Trophoblast cell (in vitro differentiated cells and primary cell): ENCODE measurements at regions not wholly inside any gene's neighbourhood (a gene's known extent, or its start where the extent isn't known, plus 50 kb on each side); places are given as distances from the start of the nearest gene placed in this dataset.

Experiments
- DNase-seq, 2 donors: peaks; one replicate each; pipeline ENCODE4 v3.0.0-alpha.2; 2016
- H2AFZ ChIP-seq: 2 replicates; pipeline ENCODE4 v1.6.1; 2013; ENCODE audit warnings: low read length, moderate library complexity, mild to moderate bottlenecking; ENCODE audit not compliant: insufficient read depth, poor library complexity
- H2AK5ac ChIP-seq: 2 replicates; pipeline ENCODE4 v1.6.1; 2013; ENCODE audit warnings: mild to moderate bottlenecking, low read length
- H2BK120ac ChIP-seq: 2 replicates; pipeline ENCODE4 v1.6.1; 2013; ENCODE audit warnings: low read length, mild to moderate bottlenecking, moderate library complexity; ENCODE audit not compliant: insufficient read depth, poor library complexity
- H2BK12ac ChIP-seq: 2 replicates; pipeline ENCODE4 v1.6.1; 2013; ENCODE audit warnings: mild to moderate bottlenecking, low read length, moderate library complexity
- H2BK5ac ChIP-seq: 2 replicates; pipeline ENCODE4 v1.6.1; 2013; ENCODE audit warnings: low read length, low read depth, moderate library complexity, mild to moderate bottlenecking; ENCODE audit not compliant: poor library complexity
- H3K14ac ChIP-seq: 2 replicates; pipeline ENCODE4 v1.6.1; 2013; ENCODE audit warnings: mild to moderate bottlenecking, low read length
- H3K18ac ChIP-seq: 2 replicates; pipeline ENCODE4 v1.6.1; 2013; ENCODE audit warnings: mild to moderate bottlenecking, low read length
- H3K23ac ChIP-seq: 2 replicates; pipeline ENCODE4 v1.6.1; 2013; ENCODE audit warnings: low read length
- H3K27ac ChIP-seq: 2 replicates; pipeline ENCODE4 v1.5.1; 2013; ENCODE audit warnings: low read depth, mild to moderate bottlenecking, inconsistent platforms, low read length, moderate library complexity
- H3K27me3 ChIP-seq: 2 replicates; pipeline ENCODE4 v1.6.1; 2013; ENCODE audit warnings: inconsistent platforms, mild to moderate bottlenecking, low read length, moderate library complexity; ENCODE audit not compliant: insufficient read depth
- H3K36me3 ChIP-seq, 2 experiments: 1 replicate in 1 of 2; 2 replicates in 1 of 2; pipeline ENCODE4 v1.6.1; 2013; ENCODE audit warnings: low read length in 2 of 2, mild to moderate bottlenecking in 2 of 2, moderate library complexity in 1 of 2; ENCODE audit not compliant: insufficient read depth in 2 of 2, control insufficient read depth in 1 of 2
- H3K4ac ChIP-seq: 2 replicates; pipeline ENCODE4 v1.6.1; 2013; ENCODE audit warnings: low read depth, mild to moderate bottlenecking, low read length, moderate library complexity
- H3K4me1 ChIP-seq, 2 experiments: 1 replicate in 1 of 2; 2 replicates in 1 of 2; pipeline ENCODE4 v1.6.1; 2013; ENCODE audit warnings: low read length in 2 of 2, mild to moderate bottlenecking in 2 of 2, moderate library complexity in 1 of 2; ENCODE audit not compliant: insufficient read depth in 2 of 2, control insufficient read depth in 1 of 2
- H3K4me2 ChIP-seq: 2 replicates; pipeline ENCODE4 v1.6.1; 2013; ENCODE audit warnings: inconsistent platforms, mild to moderate bottlenecking, low read length, moderate library complexity
- H3K4me3 ChIP-seq: 2 replicates; pipeline ENCODE4 v1.5.1; 2013; ENCODE audit warnings: mild to moderate bottlenecking, low read depth, low read length, inconsistent platforms
- H3K79me1 ChIP-seq: one replicate; pipeline ENCODE4 v1.6.1; 2013; ENCODE audit warnings: low read length
- H3K79me2 ChIP-seq: 2 replicates; pipeline ENCODE4 v1.6.1; 2013; ENCODE audit warnings: low read length, mild to moderate bottlenecking; ENCODE audit not compliant: control insufficient read depth, insufficient read depth, poor library complexity
- H3K9ac ChIP-seq: 2 replicates; pipeline ENCODE4 v1.6.1; 2013; ENCODE audit warnings: mild to moderate bottlenecking, low read length
- H3K9me3 ChIP-seq: 2 replicates; pipeline ENCODE4 v1.6.1; 2013; ENCODE audit warnings: low read depth, mild to moderate bottlenecking, control low read depth, inconsistent platforms, low read length; ENCODE audit not compliant: insufficient read depth
- H4K12ac ChIP-seq: 2 replicates; pipeline ENCODE4 v1.6.1; 2013; ENCODE audit warnings: low read depth, mild to moderate bottlenecking, low read length, moderate library complexity
- H4K8ac ChIP-seq: 2 replicates; pipeline ENCODE4 v1.6.1; 2013; ENCODE audit warnings: low read depth, mild to moderate bottlenecking, low read length, moderate library complexity
- H4K91ac ChIP-seq: one replicate; pipeline ENCODE4 v1.6.1; 2013; ENCODE audit warnings: low read depth, mild to moderate bottlenecking, low read length, moderate library complexity
- WGBS: extraction: QIAGEN DNeasy Blood & Tissue Kit; methylation state at CpG from one replicate; pipeline ENCODE4 v1.1.7; 2013; ENCODE audit warnings: missing lambda C conversion rate; ENCODE audit not compliant: insufficient read length, insufficient coverage; ENCODE audit errors: extremely low coverage; 5-methylcytosine and 5-hydroxymethylcytosine counted together

GRCh38 chr3:103909395-103909794 lies 1457.3 kb upstream of the ALCAM start:
- Histone ChIP-seq H3K4me2 (no peak overlapping the region), H3K36me3 (no peaks in the 10 kb centered on the region), H3K4ac (no peak overlapping the region), H4K12ac (no peak overlapping the region), H2AK5ac (no peak overlapping the region), H2BK5ac (no peak overlapping the region), H3K27ac (no peak overlapping the region), H4K91ac (no peak overlapping the region), H3K4me3 (no peak overlapping the region), H3K4me1 (no peaks in the 10 kb centered on the region), H2BK120ac (no peak overlapping the region), H3K9me3 (no peaks in the 10 kb centered on the region), H4K8ac (no peak overlapping the region), H2BK12ac (no peak overlapping the region), H3K23ac (no peak overlapping the region), H3K79me2 (no peaks in the 10 kb centered on the region), H3K27me3 (no peaks in the 10 kb centered on the region), H3K18ac (no peak overlapping the region), H2AFZ (no peak overlapping the region), H3K79me1 (no peaks in the 10 kb centered on the region), H3K14ac (no peak overlapping the region), H3K9ac (no peak overlapping the region)
- DNase-seq, result no peak
- WGBS, result no CpG with 5 or more reads among the region's 1 CpG

GRCh38 chr3:103918336-103918735 lies 1448.4 kb upstream of the ALCAM start:
- Histone ChIP-seq H4K91ac (no peak overlapping the region), H3K9ac (no peak overlapping the region), H2BK120ac (no peak overlapping the region), H3K18ac (no peak overlapping the region), H3K79me1 (no peaks in the 10 kb centered on the region), H3K36me3 (no peaks in the 10 kb centered on the region), H2BK5ac (no peak overlapping the region), H2BK12ac (no peak overlapping the region), H2AFZ (no peak overlapping the region), H3K9me3 (no peaks in the 10 kb centered on the region), H3K4ac (no peak overlapping the region), H2AK5ac (no peak overlapping the region), H3K4me1 (no peaks in the 10 kb centered on the region), H3K14ac (no peak overlapping the region), H3K23ac (no peak overlapping the region), H3K4me2 (no peak overlapping the region), H4K12ac (no peak overlapping the region), H3K4me3 (no peak overlapping the region), H3K27ac (no peak overlapping the region), H4K8ac (no peak overlapping the region), H3K27me3 (no peaks in the 10 kb centered on the region), H3K79me2 (no peaks in the 10 kb centered on the region)
- no peak for DNase-seq

- Histone ChIP-seq H3K14ac (no peak overlapping the region), H3K4me2 (no peak overlapping the region), H2AFZ (no peak overlapping the region), H2BK5ac (no peak overlapping the region), H3K79me2 (no peaks in the 10 kb centered on the region), H4K8ac (no peak overlapping the region), H3K36me3 (no peaks in the 10 kb centered on the region), H3K79me1 (no peaks in the 10 kb centered on the region), H2BK120ac (no peak overlapping the region), H3K4me1 (no peaks in the 10 kb centered on the region), H3K27me3 (no peaks in the 10 kb centered on the region), H2AK5ac (no peak overlapping the region), H4K91ac (no peak overlapping the region), H3K27ac (no peak overlapping the region), H3K4ac (no peak overlapping the region), H3K4me3 (no peak overlapping the region), H3K23ac (no peak overlapping the region), H3K18ac (no peak overlapping the region), H4K12ac (no peak overlapping the region), H3K9me3 (no peaks in the 10 kb centered on the region), H2BK12ac (no peak overlapping the region), H3K9ac (no peak overlapping the region)
- no peak for DNase-seq
- no CpG with 5 or more reads among the region's 3 CpGs for WGBS
Measured at GRCh38 chr3:103919327-103919726, 1447.4 kb upstream of the ALCAM start.

- Histone ChIP-seq H2AK5ac (no peak overlapping the region), H3K36me3 (no peaks in the 10 kb centered on the region), H3K27ac (no peak overlapping the region), H2AFZ (no peak overlapping the region), H3K27me3 (no peaks in the 10 kb centered on the region), H3K9me3 (no peaks in the 10 kb centered on the region), H3K14ac (no peak overlapping the region), H3K23ac (no peak overlapping the region), H3K4me1 (no peaks in the 10 kb centered on the region), H2BK12ac (no peak overlapping the region), H3K9ac (no peak overlapping the region), H3K79me2 (no peaks in the 10 kb centered on the region), H4K91ac (no peak overlapping the region), H3K79me1 (no peaks in the 10 kb centered on the region), H3K4ac (no peak overlapping the region), H3K4me2 (no peak overlapping the region), H4K8ac (no peak overlapping the region), H2BK120ac (no peak overlapping the region), H3K18ac (no peak overlapping the region), H2BK5ac (no peak overlapping the region), H4K12ac (no peak overlapping the region), H3K4me3 (no peak overlapping the region)
- no peak for DNase-seq
Measured at GRCh38 chr3:103923907-103924306, 1442.8 kb upstream of the ALCAM start.

- Histone ChIP-seq H3K9me3 (no peaks in the 10 kb centered on the region), H2AK5ac (no peak overlapping the region), H3K27ac (no peak overlapping the region), H3K4ac (no peak overlapping the region), H3K4me2 (no peak overlapping the region), H3K27me3 (no peaks in the 10 kb centered on the region), H3K36me3 (no peaks in the 10 kb centered on the region), H4K91ac (no peak overlapping the region), H2AFZ (no peak overlapping the region), H2BK12ac (no peak overlapping the region), H3K18ac (no peak overlapping the region), H3K4me3 (no peak overlapping the region), H3K9ac (no peak overlapping the region), H4K12ac (no peak overlapping the region), H3K23ac (no peak overlapping the region), H3K14ac (no peak overlapping the region), H3K4me1 (no peaks in the 10 kb centered on the region), H2BK120ac (no peak overlapping the region), H3K79me1 (no peaks in the 10 kb centered on the region), H2BK5ac (no peak overlapping the region), H4K8ac (no peak overlapping the region), H3K79me2 (no peaks in the 10 kb centered on the region)
- no peak for DNase-seq
- WGBS, result no CpG with 5 or more reads among the region's 1 CpG
Measured at GRCh38 chr3:103924544-103924943, 1442.2 kb upstream of the ALCAM start.
